ENCODE measurements at regions not wholly inside any gene's neighbourhood (a gene's known extent, or its start where the extent isn't known, plus 50 kb on each side); places are given as distances from the start of the nearest gene placed in this dataset.

GRCh38 chr17:77464988-77465357 is 324.2 kb downstream of the SEC14L1 start:
- TF ChIP-seq CTCF (conservative IDR thresholded peaks at IDR 0.05; ENCODE audit: low read depth, low read length) (no peak), EZH2 (IDR thresholded peaks at IDR 0.05; ENCODE audit: low read length, unreplicated experiment) (no peak), EZH2phosphoT487 (IDR thresholded peaks at IDR 0.05; ENCODE audit: borderline replicate concordance, low read length) (no peak)

All from PC-3 (cell line).